Fibroblast of lung (primary cell): ENCODE measurements at regions not wholly inside any gene's neighbourhood (a gene's known extent, or its start where the extent isn't known, plus 50 kb on each side); places are given as distances from the start of the nearest gene placed in this dataset.

Source experiments
- DNase-seq, 2 donors: peaks; one replicate each; pipeline versions ENCODE4 v3.0.0 to v3.0.0-alpha.2; 2010; ENCODE audit warnings: low read depth in 2 of 2
- H2AFZ ChIP-seq: 2 replicates; pipeline ENCODE4 v1.5.1; 2012; ENCODE audit warnings: low read length, control low read depth, inconsistent platforms
- H3K27ac ChIP-seq: 2 replicates; pipeline ENCODE4 v1.5.1; 2011; ENCODE audit warnings: low read length, control low read depth; ENCODE audit not compliant: insufficient read depth
- H3K27me3 ChIP-seq: 2 replicates; pipeline ENCODE4 v1.5.1; 2011; ENCODE audit warnings: mild to moderate bottlenecking, low read length; ENCODE audit not compliant: control insufficient read depth, insufficient read depth
- H3K36me3 ChIP-seq: 2 replicates; pipeline ENCODE4 v1.5.1; 2011; ENCODE audit warnings: low read length; ENCODE audit not compliant: control insufficient read depth, insufficient read depth
- H3K4me1 ChIP-seq: 2 replicates; pipeline ENCODE4 v1.5.1; 2011; ENCODE audit warnings: low read length; ENCODE audit not compliant: control insufficient read depth, insufficient read depth; ENCODE audit errors: extremely low read depth
- H3K4me2 ChIP-seq: 2 replicates; pipeline ENCODE4 v1.5.1; 2011; ENCODE audit warnings: low read length, control low read depth; ENCODE audit not compliant: insufficient read depth; ENCODE audit errors: extremely low read depth
- H3K4me3 ChIP-seq, 4 experiments: fragments of 200-600 bp in 1 of 4; sonication (generic) in 1 of 4; replicated peaks in 1 of 4; 2 replicates each; pipeline ENCODE4 v1.5.1; 2011 to 2016; ENCODE audit warnings: low read length in 4 of 4, low read depth in 3 of 4, mild to moderate bottlenecking in 3 of 4, control low read depth in 2 of 4, inconsistent platforms in 1 of 4, mixed read lengths in 1 of 4; ENCODE audit not compliant: insufficient read depth in 1 of 4; ENCODE audit errors: control extremely low read depth in 1 of 4
- H3K79me2 ChIP-seq: 2 replicates; pipeline ENCODE4 v1.5.1; 2012; ENCODE audit warnings: mild to moderate bottlenecking, low read length, inconsistent platforms; ENCODE audit not compliant: control insufficient read depth, insufficient read depth
- H3K9ac ChIP-seq: 2 replicates; pipeline ENCODE4 v1.5.1; 2011; ENCODE audit warnings: mild to moderate bottlenecking, low read length, control low read depth; ENCODE audit not compliant: insufficient read depth
- H3K9me3 ChIP-seq: 2 replicates; pipeline ENCODE4 v1.5.1; 2012; ENCODE audit warnings: low read depth, low read length; ENCODE audit not compliant: control insufficient read depth, insufficient read depth
- H4K20me1 ChIP-seq: 2 replicates; pipeline ENCODE4 v1.5.1; 2011; ENCODE audit warnings: low read length; ENCODE audit not compliant: control insufficient read depth, insufficient read depth; ENCODE audit errors: extremely low read depth
- EZH2 ChIP-seq: IDR thresholded peaks from 2 replicates; pipeline ENCODE4 v1.5.1; 2012; ENCODE audit warnings: low read length, control low read depth, mild to moderate bottlenecking; ENCODE audit errors: missing control alignments
- TF ChIP-seq, protein P1 (sequence below), 2 donors: IDR thresholded peaks in 1 of 2; conservative IDR thresholded peaks in 1 of 2; 1 replicate in 1 of 2; 2 replicates in 1 of 2; pipeline ENCODE4 v1.5.1; 2011 to 2012; ENCODE audit warnings: low read length in 2 of 2, control low read depth in 1 of 2, inconsistent platforms in 1 of 2, low read depth in 1 of 2, mild to moderate bottlenecking in 1 of 2

- H3K79me2 ChIP-seq = no peaks in the 10 kb centered on the region
- peak; percentile 56 to 81 for DNase-seq
- no peaks in the 10 kb centered on the region for H4K20me1 ChIP-seq
- H3K9ac ChIP-seq = no peak overlapping the region
- H2AFZ ChIP-seq = no peak overlapping the region
- H3K4me2 ChIP-seq = no peak overlapping the region
- H3K9me3 ChIP-seq = no peaks in the 10 kb centered on the region
- no peaks in the 10 kb centered on the region for H3K36me3 ChIP-seq
- no peak overlapping the region for H3K27ac ChIP-seq
- TF ChIP-seq, protein P1, sequence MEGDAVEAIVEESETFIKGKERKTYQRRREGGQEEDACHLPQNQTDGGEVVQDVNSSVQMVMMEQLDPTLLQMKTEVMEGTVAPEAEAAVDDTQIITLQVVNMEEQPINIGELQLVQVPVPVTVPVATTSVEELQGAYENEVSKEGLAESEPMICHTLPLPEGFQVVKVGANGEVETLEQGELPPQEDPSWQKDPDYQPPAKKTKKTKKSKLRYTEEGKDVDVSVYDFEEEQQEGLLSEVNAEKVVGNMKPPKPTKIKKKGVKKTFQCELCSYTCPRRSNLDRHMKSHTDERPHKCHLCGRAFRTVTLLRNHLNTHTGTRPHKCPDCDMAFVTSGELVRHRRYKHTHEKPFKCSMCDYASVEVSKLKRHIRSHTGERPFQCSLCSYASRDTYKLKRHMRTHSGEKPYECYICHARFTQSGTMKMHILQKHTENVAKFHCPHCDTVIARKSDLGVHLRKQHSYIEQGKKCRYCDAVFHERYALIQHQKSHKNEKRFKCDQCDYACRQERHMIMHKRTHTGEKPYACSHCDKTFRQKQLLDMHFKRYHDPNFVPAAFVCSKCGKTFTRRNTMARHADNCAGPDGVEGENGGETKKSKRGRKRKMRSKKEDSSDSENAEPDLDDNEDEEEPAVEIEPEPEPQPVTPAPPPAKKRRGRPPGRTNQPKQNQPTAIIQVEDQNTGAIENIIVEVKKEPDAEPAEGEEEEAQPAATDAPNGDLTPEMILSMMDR (conservative IDR thresholded peaks at IDR 0.05 in 1 of 2, IDR thresholded peaks at IDR 0.05 in 1 of 2; ENCODE audit: low read depth in 1 of 2, low read length in 2 of 2) = no peak
- TF ChIP-seq EZH2 = no peak
- H3K4me1 ChIP-seq = no peaks in the 10 kb centered on the region
- no peaks in the 10 kb centered on the region for H3K27me3 ChIP-seq
- H3K4me3 ChIP-seq = no peak overlapping the region
Observed at GRCh38 chr5:124995421-124995820, 249.0 kb upstream of the ZNF608 start.

DNA sequence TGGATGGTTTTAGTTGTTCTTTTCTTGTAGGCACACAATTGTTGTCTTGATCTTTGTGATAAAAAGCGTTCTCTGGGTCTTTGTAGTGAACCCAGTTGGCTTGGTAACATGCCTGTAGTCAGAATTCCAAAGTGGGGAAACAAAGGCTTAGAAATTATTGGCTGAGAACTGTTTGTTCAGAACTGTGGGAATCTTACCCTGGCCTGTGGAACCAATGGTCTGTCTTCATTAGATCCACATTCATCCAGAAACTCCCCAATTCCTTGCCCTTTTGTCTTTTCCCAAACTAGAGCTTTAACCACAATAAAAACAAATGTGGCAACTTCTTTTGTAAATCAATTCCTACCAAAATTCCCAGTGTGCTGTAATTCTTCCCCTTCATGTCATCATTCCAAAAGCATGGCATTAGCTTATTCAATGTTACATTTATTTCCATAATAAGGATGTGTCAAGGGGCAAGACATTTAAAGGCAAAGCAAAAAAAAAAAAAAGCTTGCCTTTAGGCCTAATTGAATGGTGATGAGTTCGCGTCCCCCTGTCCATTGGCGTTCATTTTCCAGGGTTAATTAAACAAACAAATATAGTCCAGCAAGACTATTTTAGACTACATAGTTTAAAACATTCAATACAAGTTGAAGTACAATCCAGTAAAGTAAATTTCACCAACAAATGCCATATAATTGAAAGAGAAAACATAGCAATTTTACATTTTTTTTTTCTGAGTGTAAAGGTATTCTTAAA lies 249.8 kb upstream of the ZNF608 start:
- no peak overlapping the region for H2AFZ ChIP-seq
- no peak overlapping the region for H3K27ac ChIP-seq

DNA sequence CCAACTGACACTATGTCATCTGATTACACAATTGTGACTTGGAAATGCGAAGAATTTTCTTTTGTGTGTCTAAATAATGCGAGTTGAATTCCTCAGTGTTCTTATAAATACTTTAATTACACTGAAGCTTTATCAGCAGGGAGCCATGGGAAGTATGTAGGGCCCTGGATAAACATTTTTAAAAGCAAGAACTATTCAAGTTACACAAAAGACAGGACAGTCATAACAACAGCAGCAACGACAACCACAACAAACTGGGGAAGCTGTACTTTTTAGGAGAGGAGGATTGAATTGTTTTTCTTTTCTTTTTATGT lies 250.3 kb upstream of the ZNF608 start:
- Histone ChIP-seq H3K9ac (no peak overlapping the region), H3K4me1 (no peaks in the 10 kb centered on the region), H2AFZ (no peak overlapping the region), H3K36me3 (no peaks in the 10 kb centered on the region), H3K27me3 (no peaks in the 10 kb centered on the region), H3K27ac (no peak overlapping the region), H3K4me3 (no peak overlapping the region), H3K4me2 (no peak overlapping the region), H3K9me3 (no peaks in the 10 kb centered on the region), H4K20me1 (no peaks in the 10 kb centered on the region), H3K79me2 (no peaks in the 10 kb centered on the region)
- DNase-seq = peak in 1 of 2 donors; percentile 78
- TF ChIP-seq, protein P1 (conservative IDR thresholded peaks at IDR 0.05 in 1 of 2, IDR thresholded peaks at IDR 0.05 in 1 of 2; ENCODE audit: low read depth in 1 of 2, low read length in 2 of 2) = no peak
- no peak for TF ChIP-seq EZH2

More for the DNA sequence above, 249.8 kb upstream of the ZNF608 start:
- no peak for TF ChIP-seq EZH2
- TF ChIP-seq, protein P1 (conservative IDR thresholded peaks at IDR 0.05 in 1 of 2, IDR thresholded peaks at IDR 0.05 in 1 of 2; ENCODE audit: low read depth in 1 of 2, low read length in 2 of 2) = no peak
- no peak overlapping the region for H3K4me2 ChIP-seq
- no peak overlapping the region for H3K9ac ChIP-seq
- H3K4me1 ChIP-seq = no peaks in the 10 kb centered on the region
- no peaks in the 10 kb centered on the region for H3K79me2 ChIP-seq
- no peaks in the 10 kb centered on the region for H3K27me3 ChIP-seq
- no peaks in the 10 kb centered on the region for H3K36me3 ChIP-seq
- no peaks in the 10 kb centered on the region for H4K20me1 ChIP-seq
- no peaks in the 10 kb centered on the region for H3K9me3 ChIP-seq
- no peak overlapping the region for H3K4me3 ChIP-seq
- DNase-seq = peak; percentile 28 to 38
